ENCODE measurements at regions not wholly inside any gene's neighbourhood (a gene's known extent, or its start where the extent isn't known, plus 50 kb on each side); places are given as distances from the start of the nearest gene placed in this dataset.

DNA sequence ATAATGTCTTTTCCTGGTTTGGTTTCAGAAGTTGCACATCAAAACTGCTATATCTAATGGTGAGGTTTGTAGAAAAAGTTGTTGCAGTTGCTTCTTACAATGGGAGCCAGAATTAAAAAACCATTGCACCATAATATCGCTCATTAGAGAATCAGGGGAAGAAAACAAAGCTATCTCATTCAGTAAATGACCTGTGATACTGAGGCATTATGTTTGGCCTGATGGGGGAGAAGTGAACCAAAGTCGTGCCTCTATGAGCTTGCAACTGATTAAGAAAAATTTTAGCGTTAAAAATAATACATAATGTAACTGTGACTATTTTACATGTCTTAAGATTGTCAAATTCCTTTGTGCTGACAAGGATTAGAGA lies 60.2 kb upstream of the ARHGEF26 start:
- peaks cover 0 to 46% (median 35%) of the 10 kb centered on the region in 4 donors for H3K4me1 ChIP-seq
- H3K36me3 ChIP-seq, result no peaks in the 10 kb centered on the region
- H3K9me3 ChIP-seq, result no peaks in the 10 kb centered on the region
- 43% methylated on average over 3 of the region's 3 CpGs for WGBS
- intact Hi-C loops (cut with DNase I), result no loop called here
- H3K4me3 ChIP-seq, result peak overlapping the region in 1 of 4 donors; percentile 3
- H3K27ac ChIP-seq (replicated peaks in 1 of 4), result peak overlapping the region; percentile 77 to 89 (median 84)
- TF ChIP-seq CTCF (IDR thresholded peaks at IDR 0.05) (no peak), EP300 (IDR thresholded peaks at IDR 0.05) (no peak), POLR2AphosphoS5 (IDR thresholded peaks at IDR 0.05) (no peak)
- DNase-seq (ENCODE audit: extremely low spot score), result no peak
- H3K27me3 ChIP-seq, result no peaks in the 10 kb centered on the region

DNA sequence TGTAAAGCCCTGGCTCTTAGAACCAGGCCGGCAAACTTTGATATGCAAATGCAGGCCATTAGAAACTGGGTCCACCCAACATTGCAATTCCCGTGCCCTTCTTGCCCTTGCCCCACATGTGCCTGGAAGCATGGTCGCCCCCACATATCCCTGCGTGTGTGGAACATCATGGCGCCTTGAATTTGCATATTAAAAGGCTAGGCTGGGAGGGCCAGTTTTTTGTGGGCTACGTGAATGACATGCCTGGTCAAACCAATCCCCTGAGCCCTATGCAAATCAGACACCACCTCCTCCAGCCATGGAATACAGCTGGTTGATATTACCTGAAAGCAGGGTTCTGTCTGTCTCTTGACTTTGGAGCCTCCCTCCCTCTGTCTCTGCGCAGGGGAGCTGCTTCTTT lies 58.7 kb upstream of the ARHGEF26 start:
- no peaks in the 10 kb centered on the region for H3K36me3 ChIP-seq
- intact Hi-C loops (cut with DNase I), result no loop called here
- H3K27me3 ChIP-seq, result no peaks in the 10 kb centered on the region
- TF ChIP-seq POLR2A (IDR thresholded peaks at IDR 0.05; ENCODE audit: low read depth) (no peak), EP300 (IDR thresholded peaks at IDR 0.05) (no peak), POLR2AphosphoS5 (IDR thresholded peaks at IDR 0.05) (no peak), CTCF (IDR thresholded peaks at IDR 0.05) (no peak)
- peak overlapping the region in 2 of 4 donors; percentile 77 to 88 for H3K27ac ChIP-seq (replicated peaks in 1 of 4)
- H3K9me3 ChIP-seq, result no peaks in the 10 kb centered on the region
- H3K4me3 ChIP-seq, result no peak overlapping the region
- no peak for DNase-seq (ENCODE audit: extremely low spot score)
- peaks cover 0 to 40% (median 32%) of the 10 kb centered on the region in 4 donors for H3K4me1 ChIP-seq
- 96% methylated on average over 7 of the region's 7 CpGs for WGBS

DNA sequence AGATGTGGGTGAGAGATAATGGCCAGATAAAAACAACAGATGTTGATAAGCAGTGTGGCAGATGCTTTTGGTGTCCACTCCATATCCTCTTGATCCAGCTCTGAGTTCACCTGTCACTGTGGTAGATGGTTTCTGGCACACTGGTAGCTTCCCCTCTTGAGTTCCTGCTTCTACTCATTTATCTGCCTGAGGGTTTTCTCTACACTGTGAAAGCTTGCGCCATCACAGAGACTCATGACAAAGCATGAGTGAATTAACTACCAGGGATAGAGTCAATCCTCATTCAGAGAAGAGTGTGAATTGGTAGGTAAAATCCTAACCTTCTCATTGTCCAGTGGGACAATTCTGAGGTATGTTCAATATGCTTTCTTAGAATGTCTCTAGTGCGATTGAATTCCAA lies 50.0 kb upstream of the ARHGEF26 start:
- TF ChIP-seq EP300 (IDR thresholded peaks at IDR 0.05), result no peak
- no peak for TF ChIP-seq POLR2A (IDR thresholded peaks at IDR 0.05; ENCODE audit: low read depth)
- TF ChIP-seq CTCF (IDR thresholded peaks at IDR 0.05), result no peak
- Histone ChIP-seq H3K27me3 (no peaks in the 10 kb centered on the region), H3K4me3 (no peak overlapping the region), H3K9me3 (no peaks in the 10 kb centered on the region), H3K36me3 (no peaks in the 10 kb centered on the region), H3K27ac (replicated peaks in 1 of 4) (no peak overlapping the region), H3K4me1 (no peaks in the 10 kb centered on the region)
- intact Hi-C loops (cut with DNase I), result no loop called here
- DNase-seq (ENCODE audit: extremely low spot score), result no peak
- WGBS, result 94% methylated on average over 2 of the region's 2 CpGs

Small RNA genes in the stretch of these regions (small RNA-seq; reads per million reads assigned to genes)
- gene RF00019 (0 reads per million in 3 donors), gene RF00096 (0 reads per million in 3 donors), gene RNU6-901P (0 reads per million in 3 donors)

Data from esophagus muscularis mucosa (tissue), 4 donors.